ENCODE measurements at regions not wholly inside any gene's neighbourhood (a gene's known extent, or its start where the extent isn't known, plus 50 kb on each side); places are given as distances from the start of the nearest gene placed in this dataset.

DNA sequence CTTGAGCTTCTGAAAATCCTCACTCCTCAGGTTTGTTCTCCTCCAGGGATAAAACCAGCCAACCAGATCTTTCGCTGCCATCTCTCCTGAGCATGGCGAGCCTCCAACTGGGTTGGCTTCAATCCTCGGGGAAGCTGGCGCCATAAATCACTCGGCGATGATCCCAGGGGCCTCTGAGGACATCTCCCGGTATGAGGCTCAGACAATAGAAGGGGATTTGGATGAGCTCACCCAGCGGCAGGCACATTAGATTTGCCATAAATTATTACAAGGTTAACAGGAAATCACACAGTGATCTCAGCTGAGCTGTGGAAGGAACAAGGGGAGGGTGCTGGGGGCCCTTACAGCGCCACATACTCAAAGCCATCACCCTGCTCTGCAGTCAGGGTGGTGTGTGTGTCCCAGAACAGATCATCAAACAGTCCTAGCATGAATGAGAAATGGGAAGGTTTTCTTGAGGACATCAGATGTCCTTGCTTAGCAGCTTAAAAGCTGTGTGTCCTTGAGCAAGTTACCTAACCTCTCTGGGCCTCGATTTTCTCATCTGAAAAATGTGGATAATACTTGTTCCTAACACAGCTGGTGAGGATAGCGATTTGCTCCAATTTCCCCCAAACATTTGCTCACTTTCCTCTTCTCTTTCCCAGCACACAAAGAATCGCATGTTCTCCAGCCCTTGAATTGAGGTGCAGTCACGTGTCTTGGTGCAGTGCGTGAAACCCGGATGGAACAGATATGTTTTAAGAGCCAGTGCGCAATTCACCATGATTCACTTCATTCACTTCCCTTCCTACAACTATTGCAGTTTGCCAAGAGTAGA lies 142.8 kb downstream of the SCARB1 start:
- no peak for TF ChIP-seq SP1 (CRISPR knock-in tag; conservative IDR thresholded peaks at IDR 0.05)
- no peak for TF ChIP-seq FOXJ3 (CRISPR knock-in tag; IDR thresholded peaks at IDR 0.05; ENCODE audit: borderline replicate concordance)
- no peak for TF ChIP-seq JUN (CRISPR knock-in tag; IDR thresholded peaks at IDR 0.05)
- TF ChIP-seq TCF7 (CRISPR knock-in tag; IDR thresholded peaks at IDR 0.05; ENCODE audit: low read depth) = no peak
- TF ChIP-seq, protein P1, sequence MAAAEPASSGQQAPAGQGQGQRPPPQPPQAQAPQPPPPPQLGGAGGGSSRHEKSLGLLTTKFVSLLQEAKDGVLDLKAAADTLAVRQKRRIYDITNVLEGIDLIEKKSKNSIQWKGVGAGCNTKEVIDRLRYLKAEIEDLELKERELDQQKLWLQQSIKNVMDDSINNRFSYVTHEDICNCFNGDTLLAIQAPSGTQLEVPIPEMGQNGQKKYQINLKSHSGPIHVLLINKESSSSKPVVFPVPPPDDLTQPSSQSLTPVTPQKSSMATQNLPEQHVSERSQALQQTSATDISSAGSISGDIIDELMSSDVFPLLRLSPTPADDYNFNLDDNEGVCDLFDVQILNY (CRISPR knock-in tag; IDR thresholded peaks at IDR 0.05) = no peak
- no peak for TF ChIP-seq CTCF (IDR thresholded peaks at IDR 0.05)
- no peak for TF ChIP-seq ZNF232 (CRISPR knock-in tag; IDR thresholded peaks at IDR 0.05)
- TF ChIP-seq, protein P2, sequence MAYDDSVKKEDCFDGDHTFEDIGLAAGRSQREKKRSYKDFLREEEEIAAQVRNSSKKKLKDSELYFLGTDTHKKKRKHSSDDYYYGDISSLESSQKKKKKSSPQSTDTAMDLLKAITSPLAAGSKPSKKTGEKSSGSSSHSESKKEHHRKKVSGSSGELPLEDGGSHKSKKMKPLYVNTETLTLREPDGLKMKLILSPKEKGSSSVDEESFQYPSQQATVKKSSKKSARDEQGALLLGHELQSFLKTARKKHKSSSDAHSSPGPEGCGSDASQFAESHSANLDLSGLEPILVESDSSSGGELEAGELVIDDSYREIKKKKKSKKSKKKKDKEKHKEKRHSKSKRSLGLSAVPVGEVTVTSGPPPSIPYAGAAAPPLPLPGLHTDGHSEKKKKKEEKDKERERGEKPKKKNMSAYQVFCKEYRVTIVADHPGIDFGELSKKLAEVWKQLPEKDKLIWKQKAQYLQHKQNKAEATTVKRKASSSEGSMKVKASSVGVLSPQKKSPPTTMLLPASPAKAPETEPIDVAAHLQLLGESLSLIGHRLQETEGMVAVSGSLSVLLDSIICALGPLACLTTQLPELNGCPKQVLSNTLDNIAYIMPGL (CRISPR knock-in tag; IDR thresholded peaks at IDR 0.05) = no peak

Data from WTC11 (cell line).